ENCODE measurements at regions not wholly inside any gene's neighbourhood (a gene's known extent, or its start where the extent isn't known, plus 50 kb on each side); places are given as distances from the start of the nearest gene placed in this dataset.
"Not testable (repeated sequence)": the region's sequence is repeated elsewhere in the genome, so short reads cannot be mapped to it uniquely, and the experiment has no call there.

DNA sequence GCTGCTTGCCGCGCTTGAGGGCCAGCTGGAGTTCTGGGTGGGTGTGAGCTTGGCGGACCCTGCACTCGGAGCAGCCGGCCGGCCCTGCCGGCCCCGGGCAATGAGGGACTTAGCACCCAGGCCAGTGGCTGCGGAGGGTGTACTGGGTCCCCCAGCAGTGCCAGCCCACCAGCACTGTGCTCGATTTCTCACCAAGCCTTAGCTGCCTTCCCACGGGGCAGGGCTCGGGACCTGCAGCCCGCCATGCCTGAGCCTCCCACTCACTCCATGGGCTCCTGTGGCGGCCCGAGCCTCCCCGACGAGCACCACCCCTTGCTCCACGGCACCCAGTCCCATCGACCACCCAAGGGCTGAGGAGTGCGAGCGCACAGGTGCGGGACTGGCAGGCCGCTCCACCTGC is 341.3 kb upstream of the CNTNAP5 start:
- intact Hi-C loops (cut with DNase I); ATAC-seq; DNase-seq (ENCODE audit: missing footprints): not testable (repeated sequence)

GRCh38 chr2:123687064-123687463 is 338.0 kb upstream of the CNTNAP5 start:
- ATAC-seq = no peak
- intact Hi-C loops (cut with DNase I) = no loop called here

GRCh38 chr2:123688231-123688940 is 336.7 kb upstream of the CNTNAP5 start:
- DNase-seq (ENCODE audit: missing footprints) (no peak), ATAC-seq (no peak)
- intact Hi-C loops (cut with DNase I) = no loop called here

More at GRCh38 chr2:123687064-123687463, 338.0 kb upstream of the CNTNAP5 start:
- no peak for DNase-seq (ENCODE audit: missing footprints)

DNA sequence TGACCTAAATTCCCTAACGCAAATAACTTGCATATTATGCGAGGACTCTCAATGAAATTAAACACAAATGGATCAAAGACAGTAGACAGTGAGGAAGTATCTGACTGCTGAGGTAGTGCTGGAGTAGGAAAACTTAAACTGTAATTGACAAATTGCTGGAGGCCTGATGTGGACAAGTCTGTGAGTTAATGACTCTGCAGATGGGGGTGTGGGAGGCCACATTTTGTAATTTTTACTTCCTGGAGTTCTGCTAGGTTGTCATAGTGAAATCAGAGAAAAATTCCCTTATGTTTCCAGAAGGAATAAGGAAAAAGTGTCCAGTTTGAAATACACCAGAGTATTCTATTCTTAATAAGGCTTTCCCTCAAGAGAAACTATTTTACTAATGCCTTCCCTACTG is 333.0 kb upstream of the CNTNAP5 start:
- intact Hi-C loops (cut with DNase I) = no loop called here
- ATAC-seq = no peak
- no peak for DNase-seq (ENCODE audit: missing footprints)

DNA sequence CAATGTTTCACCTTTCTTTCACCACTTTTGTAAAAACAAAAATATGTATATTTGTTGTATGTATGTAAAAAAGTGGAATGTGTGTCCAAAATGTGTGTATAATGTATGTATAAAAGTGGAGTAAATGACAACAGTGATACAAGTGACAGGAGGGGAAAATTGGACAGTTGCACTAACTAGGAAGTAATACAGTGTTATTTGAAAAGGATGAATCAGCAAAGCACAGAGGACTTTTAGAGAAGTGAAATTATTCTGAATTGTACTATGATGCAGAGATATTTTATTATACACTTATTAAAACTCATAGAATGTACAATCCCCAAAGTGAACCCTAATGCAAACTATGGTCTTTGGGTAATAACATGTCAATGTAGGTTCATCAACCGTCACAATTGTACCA is 331.3 kb upstream of the CNTNAP5 start:
- DNase-seq (ENCODE audit: missing footprints) = no peak
- ATAC-seq = no peak
- intact Hi-C loops (cut with DNase I) = no loop called here

GRCh38 chr2:123695426-123695825 is 329.7 kb upstream of the CNTNAP5 start:
- intact Hi-C loops (cut with DNase I) = no loop called here
- DNase-seq (ENCODE audit: missing footprints) (no peak), ATAC-seq (no peak)

DNA sequence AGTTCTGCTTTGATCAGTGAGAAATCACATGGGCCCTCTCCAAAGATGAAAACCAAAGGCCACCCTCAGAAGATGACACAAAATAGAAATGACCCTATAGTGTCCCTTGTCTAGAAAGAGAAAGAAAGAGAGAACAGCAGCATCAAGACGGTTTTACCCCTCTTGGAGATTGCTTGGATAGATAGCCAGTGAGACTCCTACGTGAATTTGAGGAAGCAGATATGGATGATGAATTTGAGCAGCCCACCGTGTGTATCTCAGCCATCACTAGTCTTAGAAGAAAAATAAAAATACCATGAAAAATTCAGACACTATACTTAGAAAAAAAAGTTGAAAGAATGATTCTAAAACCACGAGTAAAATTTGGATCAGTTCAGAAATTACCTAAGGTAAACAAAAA is 329.1 kb upstream of the CNTNAP5 start:
- no peak for DNase-seq (ENCODE audit: missing footprints)
- intact Hi-C loops (cut with DNase I) = no loop called here
- ATAC-seq = no peak

DNA sequence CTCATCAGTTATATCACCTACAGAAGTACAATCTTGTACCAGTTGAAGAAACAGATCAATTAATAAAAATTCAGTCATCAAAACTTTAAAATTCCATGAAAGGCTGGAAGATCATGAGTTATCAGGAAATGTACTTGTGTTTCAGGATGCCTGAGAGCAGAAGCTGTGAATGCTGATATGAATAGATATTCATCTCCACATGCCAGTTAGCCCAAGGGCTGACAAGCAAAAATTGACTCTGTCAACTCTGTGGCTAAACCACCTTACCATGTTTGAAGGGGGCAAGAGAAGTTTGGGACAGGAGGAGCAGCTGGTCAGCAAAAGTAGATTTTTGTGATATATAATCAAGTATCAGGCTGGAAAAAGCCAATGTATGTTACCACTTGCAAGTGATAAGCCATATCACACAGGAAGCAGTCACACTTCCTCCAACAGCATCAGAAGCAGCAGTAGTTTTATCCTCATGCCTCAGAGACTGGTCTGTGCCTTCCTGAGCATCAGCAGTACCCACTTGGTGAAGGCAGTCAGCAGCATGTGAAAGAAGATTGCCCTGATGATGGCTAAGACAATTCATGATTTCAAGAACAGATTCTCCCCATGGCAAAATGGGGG is 328.2 kb upstream of the CNTNAP5 start:
- ATAC-seq = no peak
- intact Hi-C loops (cut with DNase I) = no loop called here
- no peak for DNase-seq (ENCODE audit: missing footprints)

GRCh38 chr2:123715467-123715982 is 309.6 kb upstream of the CNTNAP5 start:
- ATAC-seq (no peak), DNase-seq (ENCODE audit: missing footprints) (no peak)
- intact Hi-C loops (cut with DNase I) = no loop called here

DNA sequence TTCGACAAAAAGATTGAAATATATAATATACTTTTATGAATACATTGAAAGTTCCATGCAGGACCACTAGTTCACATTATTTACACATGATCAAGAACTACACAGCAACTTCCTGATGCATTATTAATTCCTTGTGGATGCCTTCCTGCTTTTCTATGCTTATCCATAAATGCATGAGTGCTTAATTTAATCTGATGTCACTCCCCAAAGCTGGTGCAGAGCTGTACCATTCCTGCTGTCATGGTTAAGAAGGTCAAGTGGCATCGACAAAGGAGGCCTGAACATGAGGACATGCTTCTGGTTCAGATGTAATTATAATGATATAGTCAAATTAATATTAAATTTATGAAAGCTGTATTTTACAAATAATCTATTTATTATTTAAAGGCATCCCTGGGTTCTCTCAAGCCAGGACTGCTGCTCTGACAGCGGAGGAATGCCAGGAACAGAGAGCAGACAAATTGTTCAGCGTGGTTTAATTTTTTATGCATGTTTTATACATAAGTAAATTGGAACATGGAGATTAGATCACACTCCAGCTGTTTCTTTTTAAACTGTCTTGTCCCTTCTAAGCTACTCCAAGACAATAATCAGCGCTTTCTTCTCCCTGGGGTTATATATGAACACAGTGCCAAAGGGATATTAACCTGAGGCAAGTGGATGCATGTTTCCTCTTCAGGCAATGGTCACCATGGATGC is 307.3 kb upstream of the CNTNAP5 start:
- no peak for DNase-seq (ENCODE audit: missing footprints)
- ATAC-seq = peak; percentile 23
- intact Hi-C loops (cut with DNase I) = no loop called here

- no peak for DNase-seq (ENCODE audit: missing footprints)
- ATAC-seq = no peak
- intact Hi-C loops (cut with DNase I) = no loop called here
Measured at GRCh38 chr2:123720760-123721159, 304.3 kb upstream of the CNTNAP5 start.

DNA sequence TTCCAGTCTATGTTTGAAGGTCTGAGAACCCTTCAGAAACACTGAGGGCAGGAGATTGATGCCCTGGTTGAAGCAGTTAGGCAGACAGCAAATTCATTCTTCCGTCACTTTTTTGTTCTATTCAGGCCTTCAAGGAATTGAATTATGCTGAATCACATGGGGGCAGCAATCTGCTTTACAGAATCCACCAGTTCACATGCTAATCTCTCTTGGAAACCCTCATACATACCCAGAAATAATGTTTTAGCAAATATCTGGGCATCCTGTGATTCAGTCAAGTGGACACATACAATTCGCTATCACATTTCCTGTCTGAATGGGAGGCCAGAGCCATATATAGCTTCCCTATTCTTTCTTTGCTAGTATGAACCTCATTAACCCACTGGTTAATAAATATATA is 301.4 kb upstream of the CNTNAP5 start:
- DNase-seq (ENCODE audit: missing footprints) = no peak
- intact Hi-C loops (cut with DNase I) = no loop called here

GRCh38 chr2:123732563-123732962 is 292.5 kb upstream of the CNTNAP5 start:
- no peak for ATAC-seq
- intact Hi-C loops (cut with DNase I) = no loop called here
- DNase-seq (ENCODE audit: missing footprints) = no peak

More for the DNA sequence above, 301.4 kb upstream of the CNTNAP5 start:
- ATAC-seq = no peak

GRCh38 chr2:123737371-123737770 is 287.7 kb upstream of the CNTNAP5 start:
- intact Hi-C loops (cut with DNase I) = no loop called here
- ATAC-seq = no peak
- no peak for DNase-seq (ENCODE audit: missing footprints)

GRCh38 chr2:123738643-123739042 is 286.4 kb upstream of the CNTNAP5 start:
- DNase-seq (ENCODE audit: missing footprints) = no peak
- ATAC-seq = no peak
- intact Hi-C loops (cut with DNase I) = no loop called here

- ATAC-seq (no peak), DNase-seq (ENCODE audit: missing footprints) (no peak)
- intact Hi-C loops (cut with DNase I) = no loop called here
Measured at GRCh38 chr2:123746006-123746405, 279.1 kb upstream of the CNTNAP5 start.

GRCh38 chr2:123747326-123747725 is 277.8 kb upstream of the CNTNAP5 start:
- intact Hi-C loops (cut with DNase I) = no loop called here
- no peak for ATAC-seq

GRCh38 chr2:123762221-123762620 is 262.9 kb upstream of the CNTNAP5 start:
- DNase-seq (ENCODE audit: missing footprints) (no peak), ATAC-seq (no peak)
- intact Hi-C loops (cut with DNase I) = no loop called here

More at GRCh38 chr2:123747326-123747725, 277.8 kb upstream of the CNTNAP5 start:
- no peak for DNase-seq (ENCODE audit: missing footprints)

- intact Hi-C loops (cut with DNase I) = no loop called here
- ATAC-seq (no peak), DNase-seq (ENCODE audit: missing footprints) (no peak)
Measured at GRCh38 chr2:123768233-123768632, 256.9 kb upstream of the CNTNAP5 start.

- no peak for DNase-seq (ENCODE audit: missing footprints)
- intact Hi-C loops (cut with DNase I) = no loop called here
- ATAC-seq = no peak
Measured at GRCh38 chr2:123769001-123769400, 256.1 kb upstream of the CNTNAP5 start.
